Mammary epithelial cell (primary cell): ENCODE measurements at regions not wholly inside any gene's neighbourhood (a gene's known extent, or its start where the extent isn't known, plus 50 kb on each side); places are given as distances from the start of the nearest gene placed in this dataset.

Experiments
- EZH2 ChIP-seq: IDR thresholded peaks from 2 replicates; pipeline ENCODE4 v1.6.1; 2012; ENCODE audit warnings: low read length, inconsistent platforms, borderline replicate concordance
- TF ChIP-seq, protein P1 (sequence below), 2 donors: IDR thresholded peaks in 1 of 2; conservative IDR thresholded peaks in 1 of 2; 2 replicates each; pipeline ENCODE4 v1.5.1; 2011 to 2012; ENCODE audit warnings: inconsistent platforms in 2 of 2, low read length in 2 of 2, mild to moderate bottlenecking in 2 of 2, control low read depth in 1 of 2, low read depth in 1 of 2; ENCODE audit not compliant: insufficient read depth in 1 of 2; ENCODE audit errors: extremely low read depth in 1 of 2

DNA sequence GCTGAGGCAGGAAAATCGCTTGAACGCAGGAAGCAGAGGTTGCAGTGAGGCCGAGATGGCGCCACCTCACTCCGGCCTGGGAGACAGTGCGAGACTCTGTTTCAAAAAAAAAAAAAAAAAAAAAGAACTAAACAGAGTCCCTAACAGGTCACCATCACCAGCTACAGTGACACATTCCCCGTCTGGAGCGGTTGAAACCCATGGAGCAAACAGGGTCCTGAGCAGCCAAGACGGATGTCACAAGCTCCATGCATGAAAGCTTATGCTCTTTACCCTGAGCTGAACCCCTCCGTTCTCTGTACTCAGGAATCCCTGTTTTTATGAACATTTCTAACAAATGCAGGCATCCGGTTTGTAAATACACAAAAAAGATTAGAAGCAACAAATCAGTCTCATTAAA is 55.9 kb upstream of the LAPTM4A start:
- TF ChIP-seq, protein P1, sequence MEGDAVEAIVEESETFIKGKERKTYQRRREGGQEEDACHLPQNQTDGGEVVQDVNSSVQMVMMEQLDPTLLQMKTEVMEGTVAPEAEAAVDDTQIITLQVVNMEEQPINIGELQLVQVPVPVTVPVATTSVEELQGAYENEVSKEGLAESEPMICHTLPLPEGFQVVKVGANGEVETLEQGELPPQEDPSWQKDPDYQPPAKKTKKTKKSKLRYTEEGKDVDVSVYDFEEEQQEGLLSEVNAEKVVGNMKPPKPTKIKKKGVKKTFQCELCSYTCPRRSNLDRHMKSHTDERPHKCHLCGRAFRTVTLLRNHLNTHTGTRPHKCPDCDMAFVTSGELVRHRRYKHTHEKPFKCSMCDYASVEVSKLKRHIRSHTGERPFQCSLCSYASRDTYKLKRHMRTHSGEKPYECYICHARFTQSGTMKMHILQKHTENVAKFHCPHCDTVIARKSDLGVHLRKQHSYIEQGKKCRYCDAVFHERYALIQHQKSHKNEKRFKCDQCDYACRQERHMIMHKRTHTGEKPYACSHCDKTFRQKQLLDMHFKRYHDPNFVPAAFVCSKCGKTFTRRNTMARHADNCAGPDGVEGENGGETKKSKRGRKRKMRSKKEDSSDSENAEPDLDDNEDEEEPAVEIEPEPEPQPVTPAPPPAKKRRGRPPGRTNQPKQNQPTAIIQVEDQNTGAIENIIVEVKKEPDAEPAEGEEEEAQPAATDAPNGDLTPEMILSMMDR (conservative IDR thresholded peaks at IDR 0.05 in 1 of 2, IDR thresholded peaks at IDR 0.05 in 1 of 2; ENCODE audit: extremely low read depth in 1 of 2, insufficient read depth in 1 of 2, low read depth in 1 of 2, low read length in 2 of 2), result no peak
- TF ChIP-seq EZH2, result no peak
